ENCODE measurements at regions not wholly inside any gene's neighbourhood (a gene's known extent, or its start where the extent isn't known, plus 50 kb on each side); places are given as distances from the start of the nearest gene placed in this dataset.

GRCh38 chr1:182240085-182240484 lies 151.5 kb downstream of the GLUL start:
- Histone ChIP-seq H3K79me2 (ENCODE audit: control insufficient read depth, insufficient read depth, low read length) (no peaks in the 10 kb centered on the region), H3K9ac (ENCODE audit: low read length) (no peak overlapping the region), H2AFZ (ENCODE audit: insufficient read depth, low read depth, low read length, poor library complexity, severe bottlenecking) (no peak overlapping the region), H3K27ac (ENCODE audit: low read length in 2 of 2) (no peak overlapping the region), H3K4me1 (ENCODE audit: control insufficient read depth in 2 of 2, insufficient read depth in 2 of 2, low read length in 2 of 2) (peaks cover 0 to 12% of the 10 kb centered on the region in 2 donors), H3K36me3 (replicated peaks in 1 of 2; ENCODE audit: control extremely low read depth in 1 of 2, control insufficient read depth in 1 of 2, extremely low read depth in 1 of 2, insufficient read depth in 2 of 2, low read length in 1 of 2) (no peaks in the 10 kb centered on the region), H3K4me3 (ENCODE audit: control extremely low read depth in 1 of 5, extremely low read depth in 1 of 5, insufficient read depth in 1 of 5, low read depth in 2 of 5, low read length in 4 of 5) (no peak overlapping the region), H4K20me1 (ENCODE audit: control insufficient read depth, insufficient read depth, low read length, poor library complexity, severe bottlenecking) (no peaks in the 10 kb centered on the region), H3K4me2 (replicated peaks; ENCODE audit: low read depth, low read length, poor library complexity, severe bottlenecking) (no peak overlapping the region), H3K27me3 (replicated peaks in 1 of 4; ENCODE audit: control extremely low read depth in 1 of 4, control insufficient read depth in 3 of 4, insufficient read depth in 4 of 4, low read length in 3 of 4) (peaks cover 0 to 4% (median 0%) of the 10 kb centered on the region in 4 experiments), H3K9me3 (ENCODE audit: control extremely low read depth in 1 of 3, control insufficient read depth in 2 of 3, insufficient read depth in 1 of 3, low read length in 2 of 3) (no peaks in the 10 kb centered on the region)
- WGBS (ENCODE audit: insufficient coverage): no CpG with 5 or more reads among the region's 2 CpGs
- no peaks in the 10 kb centered on the region for H3K9me3 Mint-ChIP-seq (ENCODE audit: insufficient read depth)
- intact Hi-C loops (cut with micrococcal nuclease): no loop called here
- ATAC-seq (ENCODE audit: low read depth) (no peak), DNase-seq (no peak)
- H3K4me1 Mint-ChIP-seq: peaks cover 6% of the 10 kb centered on the region
- peaks cover 25% of the 10 kb centered on the region for H3K27me3 Mint-ChIP-seq
- no peak overlapping the region for H3K27ac Mint-ChIP-seq
- no peak overlapping the region for H3K4me3 Mint-ChIP-seq
- CTCF ChIA-PET: no interaction called here
- TF ChIP-seq EZH2 (IDR thresholded peaks at IDR 0.05; ENCODE audit: borderline replicate concordance, insufficient read depth, low read depth, low read length, poor library complexity, severe bottlenecking) (no peak), CTCF (IDR thresholded peaks at IDR 0.05) (no peak)
- POLR2A ChIA-PET: no interaction called here

GRCh38 chr1:182238421-182238820 lies 153.2 kb downstream of the GLUL start:
- H3K27me3 ChIP-seq (replicated peaks in 1 of 4; ENCODE audit: control extremely low read depth in 1 of 4, control insufficient read depth in 3 of 4, insufficient read depth in 4 of 4, low read length in 3 of 4): peaks cover 0 to 4% (median 0%) of the 10 kb centered on the region in 4 experiments
- intact Hi-C loops (cut with micrococcal nuclease): no loop called here
- Mint-ChIP-seq H3K9me3 (ENCODE audit: insufficient read depth) (no peaks in the 10 kb centered on the region), H3K4me3 (no peak overlapping the region), H3K27me3 (peaks cover 19% of the 10 kb centered on the region), H3K4me1 (peaks cover 6% of the 10 kb centered on the region), H3K27ac (no peak overlapping the region)
- H3K79me2 ChIP-seq (ENCODE audit: control insufficient read depth, insufficient read depth, low read length): no peaks in the 10 kb centered on the region
- H3K36me3 ChIP-seq (replicated peaks in 1 of 2; ENCODE audit: control extremely low read depth in 1 of 2, control insufficient read depth in 1 of 2, extremely low read depth in 1 of 2, insufficient read depth in 2 of 2, low read length in 1 of 2): no peaks in the 10 kb centered on the region
- H3K9me3 ChIP-seq (ENCODE audit: control extremely low read depth in 1 of 3, control insufficient read depth in 2 of 3, insufficient read depth in 1 of 3, low read length in 2 of 3): no peaks in the 10 kb centered on the region
- no peaks in the 10 kb centered on the region for H4K20me1 ChIP-seq (ENCODE audit: control insufficient read depth, insufficient read depth, low read length, poor library complexity, severe bottlenecking)
- WGBS (ENCODE audit: insufficient coverage): no CpG with 5 or more reads among the region's 1 CpG
- no peak overlapping the region for H3K9ac ChIP-seq (ENCODE audit: low read length)
- peaks cover 0 to 12% of the 10 kb centered on the region in 2 donors for H3K4me1 ChIP-seq (ENCODE audit: control insufficient read depth in 2 of 2, insufficient read depth in 2 of 2, low read length in 2 of 2)
- DNase-seq: no peak
- ChIA-PET POLR2A (no interaction called here), CTCF (no interaction called here)
- H3K27ac ChIP-seq (ENCODE audit: low read length in 2 of 2): no peak overlapping the region
- ATAC-seq (ENCODE audit: low read depth): no peak
- no peak overlapping the region for H3K4me3 ChIP-seq (ENCODE audit: control extremely low read depth in 1 of 5, extremely low read depth in 1 of 5, insufficient read depth in 1 of 5, low read depth in 2 of 5, low read length in 4 of 5)
- no peak for TF ChIP-seq EZH2 (IDR thresholded peaks at IDR 0.05; ENCODE audit: borderline replicate concordance, insufficient read depth, low read depth, low read length, poor library complexity, severe bottlenecking)
- no peak for TF ChIP-seq CTCF (IDR thresholded peaks at IDR 0.05)
- no peak overlapping the region for H2AFZ ChIP-seq (ENCODE audit: insufficient read depth, low read depth, low read length, poor library complexity, severe bottlenecking)
- H3K4me2 ChIP-seq (replicated peaks; ENCODE audit: low read depth, low read length, poor library complexity, severe bottlenecking): no peak overlapping the region

Measured in B cell (primary cell).